Uterus (tissue), 3 donors: ENCODE measurements at regions not wholly inside any gene's neighbourhood (a gene's known extent, or its start where the extent isn't known, plus 50 kb on each side); places are given as distances from the start of the nearest gene placed in this dataset.

Experiments
- DNase-seq, 2 donors: peaks; one replicate each; pipeline ENCODE4 v3.0.0-alpha.2; 2019 to 2020
- H3K27ac ChIP-seq, 2 donors: fragments of 200-600 bp; sonication (generic); 1 replicate in 1 of 2; 2 replicates in 1 of 2; pipeline ENCODE4 v1.5.1; 2016 to 2018
- H3K27me3 ChIP-seq, 2 donors: fragments of 200-600 bp; sonication (generic); one replicate each; pipeline ENCODE4 v1.5.1; 2018 to 2019; ENCODE audit warnings: control low read depth in 1 of 2
- H3K36me3 ChIP-seq, 2 donors: fragments of 200-600 bp; sonication (generic); one replicate each; pipeline ENCODE4 v1.5.1; 2019; ENCODE audit warnings: control low read depth in 1 of 2
- H3K4me1 ChIP-seq, 2 donors: fragments of 200-600 bp; sonication (generic); one replicate each; pipeline ENCODE4 v1.5.1; 2018 to 2019; ENCODE audit warnings: control low read depth in 1 of 2
- H3K4me3 ChIP-seq, 2 donors: fragments of 200-600 bp; sonication (generic); 1 replicate in 1 of 2; 2 replicates in 1 of 2; pipeline ENCODE4 v1.5.1; 2018 to 2019; ENCODE audit warnings: mild to moderate bottlenecking in 1 of 2
- H3K9me3 ChIP-seq, 2 donors: fragments of 200-600 bp; sonication (generic); one replicate each; pipeline ENCODE4 v1.5.1; 2019; ENCODE audit warnings: control low read depth in 1 of 2
- POLR2A ChIP-seq, 2 donors: fragments of 450-650 bp; IDR thresholded peaks; one replicate each; pipeline ENCODE4 v1.6.1; 2016; ENCODE audit warnings: antibody characterized with exemption in 2 of 2, mild to moderate bottlenecking in 1 of 2, moderate library complexity in 1 of 2
- intact Hi-C: fragments of 100-400 bp; cut with DNase I; formaldehyde crosslinking; loops from one replicate; pipeline ENCODE4 v1.15.1; 2023; ENCODE audit warnings: low total_unique reads
- TF ChIP-seq, protein P1 (sequence below), 4 experiments: fragments of 200-600 bp in 2 of 4; fragments of 450-650 bp in 2 of 4; sonication (generic) in 2 of 4; IDR thresholded peaks; one replicate each; pipeline ENCODE4 v1.5.1; 2016 to 2019; ENCODE audit warnings: antibody characterized with exemption in 4 of 4, mild to moderate bottlenecking in 2 of 4, moderate library complexity in 1 of 4
- donor health status: DM: yes; HTN: yes; CAD: no.

DNA sequence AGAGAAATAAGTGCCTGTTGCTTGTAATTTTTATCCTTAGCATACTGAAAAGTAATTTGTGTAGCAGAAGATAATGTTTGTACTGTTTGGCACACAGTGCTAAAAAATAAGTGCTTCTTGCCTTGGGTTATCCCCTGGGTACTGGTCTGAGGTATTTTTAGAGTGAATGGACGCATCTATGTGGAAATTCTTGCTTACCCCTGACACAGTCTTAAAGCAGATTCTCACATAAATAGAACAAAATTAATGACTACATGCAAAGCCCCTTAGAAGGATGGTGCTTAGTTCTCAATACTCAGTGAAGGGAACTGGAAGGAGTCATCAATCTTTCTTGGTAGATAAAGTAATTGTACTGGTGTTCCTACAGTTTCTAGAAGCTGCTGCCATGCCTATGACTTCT lies 548.6 kb downstream of the ARL4A start:
- Histone ChIP-seq H3K9me3 (no peaks in the 10 kb centered on the region), H3K27me3 (no peaks in the 10 kb centered on the region), H3K36me3 (no peaks in the 10 kb centered on the region), H3K27ac (no peak overlapping the region), H3K4me3 (no peak overlapping the region), H3K4me1 (no peaks in the 10 kb centered on the region)
- intact Hi-C loops: no loop called here
- DNase-seq: no peak
- TF ChIP-seq, protein P1, sequence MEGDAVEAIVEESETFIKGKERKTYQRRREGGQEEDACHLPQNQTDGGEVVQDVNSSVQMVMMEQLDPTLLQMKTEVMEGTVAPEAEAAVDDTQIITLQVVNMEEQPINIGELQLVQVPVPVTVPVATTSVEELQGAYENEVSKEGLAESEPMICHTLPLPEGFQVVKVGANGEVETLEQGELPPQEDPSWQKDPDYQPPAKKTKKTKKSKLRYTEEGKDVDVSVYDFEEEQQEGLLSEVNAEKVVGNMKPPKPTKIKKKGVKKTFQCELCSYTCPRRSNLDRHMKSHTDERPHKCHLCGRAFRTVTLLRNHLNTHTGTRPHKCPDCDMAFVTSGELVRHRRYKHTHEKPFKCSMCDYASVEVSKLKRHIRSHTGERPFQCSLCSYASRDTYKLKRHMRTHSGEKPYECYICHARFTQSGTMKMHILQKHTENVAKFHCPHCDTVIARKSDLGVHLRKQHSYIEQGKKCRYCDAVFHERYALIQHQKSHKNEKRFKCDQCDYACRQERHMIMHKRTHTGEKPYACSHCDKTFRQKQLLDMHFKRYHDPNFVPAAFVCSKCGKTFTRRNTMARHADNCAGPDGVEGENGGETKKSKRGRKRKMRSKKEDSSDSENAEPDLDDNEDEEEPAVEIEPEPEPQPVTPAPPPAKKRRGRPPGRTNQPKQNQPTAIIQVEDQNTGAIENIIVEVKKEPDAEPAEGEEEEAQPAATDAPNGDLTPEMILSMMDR (IDR thresholded peaks at IDR 0.05): no peak
- TF ChIP-seq POLR2A (IDR thresholded peaks at IDR 0.05): no peak

DNA sequence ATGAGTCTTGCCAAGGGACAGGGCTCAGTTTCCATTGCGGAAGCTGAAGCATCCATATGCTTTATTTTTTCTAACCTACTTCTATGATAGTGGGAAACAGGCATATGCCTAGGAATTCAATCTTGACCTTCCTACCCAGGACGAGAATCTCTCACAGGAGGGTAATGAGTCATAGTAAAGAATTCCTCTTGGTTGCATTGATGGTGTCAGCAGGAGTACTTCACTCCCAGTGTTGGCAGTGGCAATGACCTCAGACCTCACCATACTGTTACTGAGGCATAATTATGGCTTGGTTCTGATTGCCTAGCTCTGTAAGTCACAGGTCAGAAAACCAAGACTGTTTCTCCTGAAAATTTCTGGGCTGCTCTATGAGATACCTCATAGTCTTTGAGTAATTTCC lies 552.9 kb downstream of the ARL4A start:
- no peaks in the 10 kb centered on the region for H3K4me1 ChIP-seq
- no peaks in the 10 kb centered on the region for H3K27me3 ChIP-seq
- DNase-seq: no peak
- H3K36me3 ChIP-seq: no peaks in the 10 kb centered on the region
- no peaks in the 10 kb centered on the region for H3K9me3 ChIP-seq
- H3K27ac ChIP-seq: no peak overlapping the region
- no peak overlapping the region for H3K4me3 ChIP-seq
- TF ChIP-seq, protein P1 (IDR thresholded peaks at IDR 0.05): no peak
- TF ChIP-seq POLR2A (IDR thresholded peaks at IDR 0.05): no peak
- intact Hi-C loops: no loop called here

DNA sequence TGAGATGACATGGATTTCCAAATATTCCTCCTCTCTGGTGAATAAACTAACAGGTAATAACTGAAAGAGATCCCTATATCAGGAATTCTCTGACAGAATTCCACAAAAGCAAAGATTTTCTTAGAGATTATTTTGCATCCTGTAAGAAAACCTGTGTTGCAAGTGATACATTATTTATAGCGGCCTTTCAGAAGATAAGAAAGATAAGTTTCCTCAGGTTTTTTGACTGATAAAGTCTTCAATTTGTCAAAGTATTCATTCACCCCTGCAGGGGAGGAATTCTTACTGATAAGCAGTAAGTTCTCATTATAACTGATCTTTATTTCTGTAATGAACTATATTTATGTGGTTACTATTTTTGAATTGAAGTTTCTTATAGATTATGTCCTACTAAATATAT lies 554.0 kb downstream of the ARL4A start:
- Histone ChIP-seq H3K9me3 (no peaks in the 10 kb centered on the region), H3K36me3 (no peaks in the 10 kb centered on the region), H3K27me3 (no peaks in the 10 kb centered on the region), H3K4me1 (no peaks in the 10 kb centered on the region), H3K27ac (no peak overlapping the region), H3K4me3 (no peak overlapping the region)
- no peak for TF ChIP-seq POLR2A (IDR thresholded peaks at IDR 0.05)
- TF ChIP-seq, protein P1 (IDR thresholded peaks at IDR 0.05): no peak
- no peak for DNase-seq
- intact Hi-C loops: no loop called here

DNA sequence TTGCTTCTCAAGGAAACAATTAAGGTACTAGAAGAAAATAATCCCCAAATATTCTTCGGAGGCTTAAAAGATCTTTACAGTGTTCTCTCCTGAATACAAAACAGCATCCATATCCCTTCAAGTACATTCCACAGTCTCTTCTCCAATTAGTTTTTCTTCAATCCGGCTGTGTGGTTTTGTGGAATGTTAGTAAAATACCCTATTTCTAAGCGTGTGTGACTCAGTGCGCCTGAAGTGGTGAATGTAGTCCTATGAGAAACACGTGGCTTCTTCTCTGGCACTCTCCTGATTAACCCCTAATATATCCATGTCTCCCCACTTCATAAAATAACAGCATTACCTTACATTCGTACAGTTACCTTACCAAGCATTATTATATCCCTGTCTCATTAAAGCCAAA lies 570.2 kb downstream of the ARL4A start:
- Histone ChIP-seq H3K36me3 (no peaks in the 10 kb centered on the region), H3K9me3 (no peaks in the 10 kb centered on the region), H3K4me3 (no peak overlapping the region), H3K27me3 (no peaks in the 10 kb centered on the region), H3K4me1 (no peaks in the 10 kb centered on the region), H3K27ac (no peak overlapping the region)
- no peak for DNase-seq
- intact Hi-C loops: no loop called here
- no peak for TF ChIP-seq POLR2A (IDR thresholded peaks at IDR 0.05)
- TF ChIP-seq, protein P1 (IDR thresholded peaks at IDR 0.05): no peak

DNA sequence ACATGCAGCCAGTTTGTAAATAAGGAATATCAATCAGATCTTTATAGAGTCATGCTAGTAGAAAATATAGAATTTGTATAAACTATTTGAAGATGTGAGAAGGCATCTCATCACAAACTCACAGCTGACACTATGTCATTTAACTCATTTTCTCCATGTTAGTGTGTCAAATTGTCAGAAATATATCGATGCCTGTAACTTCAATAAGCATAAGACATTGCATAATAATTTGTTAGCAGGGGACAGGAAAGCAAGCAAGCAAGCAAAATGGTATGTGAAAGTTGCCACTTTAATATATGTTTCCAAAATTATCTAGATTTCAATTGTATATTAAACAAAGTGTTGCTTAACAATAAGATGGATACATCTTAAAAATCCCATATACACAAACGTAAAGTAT lies 571.0 kb downstream of the ARL4A start:
- Histone ChIP-seq H3K27ac (no peak overlapping the region), H3K4me1 (no peaks in the 10 kb centered on the region), H3K4me3 (no peak overlapping the region), H3K36me3 (no peaks in the 10 kb centered on the region), H3K9me3 (no peaks in the 10 kb centered on the region), H3K27me3 (no peaks in the 10 kb centered on the region)
- DNase-seq: no peak
- TF ChIP-seq, protein P1 (IDR thresholded peaks at IDR 0.05): no peak
- TF ChIP-seq POLR2A (IDR thresholded peaks at IDR 0.05): no peak
- intact Hi-C loops: no loop called here
